Naive thymus-derived CD8-positive, alpha-beta T cell (primary cell): ENCODE measurements at regions not wholly inside any gene's neighbourhood (a gene's known extent, or its start where the extent isn't known, plus 50 kb on each side); places are given as distances from the start of the nearest gene placed in this dataset.

ENCODE experiments used
- ATAC-seq, 2 donors: fragments of 150-1000 bp; cut with Tn5 transposase in 1 of 2; sonication (Bioruptor Pico), chemical (Tn5 transposase) in 1 of 2; 1 replicate in 1 of 2; 2 replicates in 1 of 2; pipeline ENCODE4 v1.10.0; 2021; ENCODE audit warnings: mild to moderate bottlenecking in 2 of 2, moderate library complexity in 2 of 2
- POLR2A ChIA-PET: fragments of 350-600 bp; sonication (Branson Sonifier 250); formaldehyde crosslinking; loops from one replicate; lab custom pipeline; 2021; ENCODE audit warnings: antibody characterized with exemption; lab: Charles Lee
- DNase-seq, 10 donors: peaks; one replicate each; pipeline versions ENCODE4 v3.0.0 to v3.0.0-alpha.2; 2020 to 2022
- H3K27ac Mint-ChIP-seq, 10 donors: one replicate each; pipeline ENCODE4 v1.8.0; 2020 to 2022; ENCODE audit warnings: mild to moderate bottlenecking in 10 of 10, mixed read lengths in 10 of 10, moderate library complexity in 4 of 10, inconsistent platforms in 1 of 10
- H3K27me3 Mint-ChIP-seq, 5 donors: one replicate each; pipeline ENCODE4 v1.8.0; 2021 to 2022; ENCODE audit warnings: mixed read lengths in 5 of 5
- H3K36me3 Mint-ChIP-seq, 3 donors: one replicate each; pipeline ENCODE4 v1.8.0; 2020 to 2022; ENCODE audit warnings: mixed read lengths in 3 of 3, mild to moderate bottlenecking in 2 of 3, inconsistent platforms in 1 of 3
- H3K4me1 Mint-ChIP-seq, 4 donors: one replicate each; pipeline ENCODE4 v1.8.0; 2021 to 2022; ENCODE audit warnings: mixed read lengths in 4 of 4
- H3K4me3 Mint-ChIP-seq, 10 donors: one replicate each; pipeline ENCODE4 v1.8.0; 2020 to 2022; ENCODE audit warnings: mild to moderate bottlenecking in 10 of 10, mixed read lengths in 10 of 10, moderate library complexity in 6 of 10, inconsistent platforms in 1 of 10
- H3K9me3 Mint-ChIP-seq, 9 donors: one replicate each; pipeline ENCODE4 v1.8.0; 2020 to 2022; ENCODE audit warnings: mixed read lengths in 9 of 9, mild to moderate bottlenecking in 3 of 9, inconsistent platforms in 1 of 9, moderate library complexity in 1 of 9
- microRNA-seq: library from miRNA; unstranded; fragments of <30 nt; microRNA quantifications from one replicate; pipeline ENCODE4 v1.2.0, GENCODE V29; 2022; ENCODE audit warnings: borderline microRNAs expressed

GRCh38 chrX:45261471-45261870 is 60.8 kb upstream of the DIPK2B start:
- POLR2A ChIA-PET: no interaction called here
- no peaks in the 10 kb centered on the region for H3K9me3 Mint-ChIP-seq
- no peaks in the 10 kb centered on the region for H3K36me3 Mint-ChIP-seq
- ATAC-seq: no peak
- peaks cover 0 to 6% (median 0%) of the 10 kb centered on the region in 4 donors for H3K4me1 Mint-ChIP-seq
- no peak overlapping the region for H3K27ac Mint-ChIP-seq
- no peak for DNase-seq
- no peaks in the 10 kb centered on the region for H3K27me3 Mint-ChIP-seq
- no peak overlapping the region for H3K4me3 Mint-ChIP-seq

DNA sequence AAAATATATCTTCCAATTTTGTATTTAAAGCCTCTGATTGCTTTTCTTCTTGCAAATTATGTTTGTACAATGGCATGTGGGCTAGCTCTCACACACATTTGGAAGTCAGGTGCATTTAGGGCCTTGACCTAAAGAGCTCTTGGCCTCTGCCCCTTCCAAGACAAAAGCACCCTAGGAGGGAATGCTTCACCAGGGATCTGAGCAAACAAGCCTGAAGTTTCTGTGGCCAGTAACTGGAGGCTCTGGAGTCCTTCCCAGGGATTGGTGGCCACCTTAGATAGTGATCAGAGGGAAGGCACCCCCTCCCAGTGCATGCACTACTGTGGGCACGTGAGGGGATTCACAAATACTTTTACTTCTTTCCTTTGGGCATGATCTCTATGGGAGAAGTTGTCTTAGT is 60.3 kb upstream of the DIPK2B start:
- no peak overlapping the region for H3K27ac Mint-ChIP-seq
- no peak overlapping the region for H3K4me3 Mint-ChIP-seq
- ATAC-seq: no peak
- no peaks in the 10 kb centered on the region for H3K36me3 Mint-ChIP-seq
- DNase-seq: no peak
- no peaks in the 10 kb centered on the region for H3K9me3 Mint-ChIP-seq
- H3K27me3 Mint-ChIP-seq: no peaks in the 10 kb centered on the region
- H3K4me1 Mint-ChIP-seq: peaks cover 0 to 6% (median 0%) of the 10 kb centered on the region in 4 donors
- POLR2A ChIA-PET: no interaction called here

- DNase-seq: no peak
- Mint-ChIP-seq H3K27me3 (no peaks in the 10 kb centered on the region), H3K4me3 (no peak overlapping the region), H3K9me3 (no peaks in the 10 kb centered on the region), H3K27ac (no peak overlapping the region), H3K36me3 (no peaks in the 10 kb centered on the region), H3K4me1 (peaks cover 0 to 6% (median 0%) of the 10 kb centered on the region in 4 donors)
- POLR2A ChIA-PET: no interaction called here
- no peak for ATAC-seq
These were observed 58.2 kb upstream of the DIPK2B start for GRCh38 chrX:45258731-45259402.

Small RNA genes lying in the stretch of these regions (microRNA-seq; reads per million reads assigned to microRNA genes)
- gene MIR221 (1,837 reads per million, percentile 89 among the genes with 10 or more reads in this experiment), gene MIR222 (264 reads per million, percentile 72 among the genes with 10 or more reads in this experiment)
